ENCODE measurements at regions not wholly inside any gene's neighbourhood (a gene's known extent, or its start where the extent isn't known, plus 50 kb on each side); places are given as distances from the start of the nearest gene placed in this dataset.

DNA sequence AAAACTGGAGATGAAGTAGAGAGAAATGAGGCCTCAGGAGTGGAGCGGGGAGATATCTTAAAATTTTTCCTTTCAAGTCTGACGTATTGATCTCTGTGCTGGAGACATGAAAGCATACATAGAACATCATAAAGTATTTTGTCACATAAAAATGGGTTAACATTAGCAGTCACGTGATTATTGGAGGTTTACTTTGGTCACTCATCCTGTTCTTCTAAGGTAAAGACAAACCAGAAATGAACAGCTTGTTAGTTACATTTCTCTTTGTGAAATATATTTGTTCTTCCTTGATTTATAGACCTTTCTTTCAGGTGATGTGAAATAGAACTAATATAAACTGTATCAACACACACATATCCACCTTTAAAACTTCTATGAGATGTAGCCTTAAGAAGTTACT is 324.1 kb downstream of the SQOR start:
- no peak for TF ChIP-seq CTCF (conservative IDR thresholded peaks at IDR 0.05; ENCODE audit: low read length)
- H3K4me3 ChIP-seq (ENCODE audit: low read length), result no peak overlapping the region

GRCh38 chr15:45962733-45963132 is 327.9 kb downstream of the SQOR start:
- TF ChIP-seq CTCF (conservative IDR thresholded peaks at IDR 0.05; ENCODE audit: low read length), result no peak
- no peak for DNase-seq (ENCODE audit: low read depth)

More for the DNA sequence above, 324.1 kb downstream of the SQOR start:
- no peak for DNase-seq (ENCODE audit: low read depth)

GRCh38 chr15:45970542-45970941 is 335.7 kb downstream of the SQOR start:
- no peak for TF ChIP-seq CTCF (conservative IDR thresholded peaks at IDR 0.05; ENCODE audit: low read length)
- no peak overlapping the region for H3K4me3 ChIP-seq (ENCODE audit: low read length)
- DNase-seq (ENCODE audit: low read depth), result no peak

More at GRCh38 chr15:45962733-45963132, 327.9 kb downstream of the SQOR start:
- H3K4me3 ChIP-seq (ENCODE audit: low read length), result no peak overlapping the region

- no peak for DNase-seq (ENCODE audit: low read depth)
- no peak overlapping the region for H3K4me3 ChIP-seq (ENCODE audit: low read length)
- TF ChIP-seq CTCF (conservative IDR thresholded peaks at IDR 0.05; ENCODE audit: low read length), result no peak
Measured at GRCh38 chr15:45980366-45980765, 345.5 kb downstream of the SQOR start.

GRCh38 chr15:45981625-45982024 is 346.8 kb downstream of the SQOR start:
- H3K4me3 ChIP-seq (ENCODE audit: low read length), result no peak overlapping the region
- DNase-seq (ENCODE audit: low read depth), result no peak
- TF ChIP-seq CTCF (conservative IDR thresholded peaks at IDR 0.05; ENCODE audit: low read length), result no peak

GRCh38 chr15:45991863-45992262 is 357.0 kb downstream of the SQOR start:
- no peak overlapping the region for H3K4me3 ChIP-seq (ENCODE audit: low read length)
- no peak for DNase-seq (ENCODE audit: low read depth)
- TF ChIP-seq CTCF (conservative IDR thresholded peaks at IDR 0.05; ENCODE audit: low read length), result no peak

DNA sequence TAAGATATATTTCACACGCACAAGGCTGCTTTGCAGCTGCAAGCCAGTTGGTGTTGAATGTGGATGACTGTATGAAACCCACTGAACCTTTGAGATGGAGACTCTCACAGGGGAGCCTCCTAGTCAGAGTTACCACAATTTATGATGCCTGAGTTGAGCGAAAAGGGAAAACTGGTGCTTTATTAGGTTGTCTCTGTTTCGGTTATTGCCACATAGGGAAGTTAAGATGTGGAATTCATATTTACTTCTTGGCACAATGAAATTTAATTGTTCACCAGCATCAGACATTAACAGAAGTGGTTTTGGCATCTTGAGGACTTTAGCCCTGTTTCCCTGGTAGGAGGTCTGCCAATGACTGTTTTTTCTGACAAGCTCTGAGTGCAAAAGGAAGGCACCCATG is 358.2 kb downstream of the SQOR start:
- H3K4me3 ChIP-seq (ENCODE audit: low read length), result no peak overlapping the region
- TF ChIP-seq CTCF (conservative IDR thresholded peaks at IDR 0.05; ENCODE audit: low read length), result no peak
- DNase-seq (ENCODE audit: low read depth), result no peak
